Right lobe of liver (tissue), 4 donors: ENCODE measurements at regions not wholly inside any gene's neighbourhood (a gene's known extent, or its start where the extent isn't known, plus 50 kb on each side); places are given as distances from the start of the nearest gene placed in this dataset.

ENCODE experiments used
- CTCF ChIP-seq, 4 donors: fragments of 200-600 bp in 3 of 4; fragments of 450-650 bp in 1 of 4; IDR thresholded peaks; one replicate each; pipeline versions ENCODE4 v1.5.1 to v1.8.0; 2016 to 2022; ENCODE audit warnings: antibody characterized with exemption in 4 of 4, mild to moderate bottlenecking in 2 of 4
- POLR2A ChIP-seq: fragments of 450-650 bp; IDR thresholded peaks from one replicate; pipeline ENCODE4 v1.6.1; 2017; ENCODE audit warnings: antibody characterized with exemption, mild to moderate bottlenecking
- donor health status: DM: no; HTN: no; CAD: no.
- donor health status: DM: no; HTN: no; CAD: no.
- donor health status: DM: no; HTN: yes; CAD: no.

GRCh38 chr12:43294916-43295315 lies 257.1 kb downstream of the ADAMTS20 start:
- TF ChIP-seq POLR2A (no peak), CTCF (IDR thresholded peaks at IDR 0.05) (no peak)
